ENCODE measurements at regions not wholly inside any gene's neighbourhood (a gene's known extent, or its start where the extent isn't known, plus 50 kb on each side); places are given as distances from the start of the nearest gene placed in this dataset.

- TF ChIP-seq CTCF (IDR thresholded peaks at IDR 0.05; ENCODE audit: low read depth, low read length, missing input control) (no peak), YY1 (IDR thresholded peaks at IDR 0.05) (no peak), RXRA (IDR thresholded peaks at IDR 0.05) (no peak), RAD21 (IDR thresholded peaks at IDR 0.05) (no peak), SP1 (IDR thresholded peaks at IDR 0.05) (no peak), EGR1 (IDR thresholded peaks at IDR 0.05; ENCODE audit: low read depth in 2 of 2) (no peak), FOXA1 (IDR thresholded peaks at IDR 0.05) (no peak), TAF1 (conservative IDR thresholded peaks at IDR 0.05) (no peak), HNF4A (conservative IDR thresholded peaks at IDR 0.05) (no peak), GABPA (IDR thresholded peaks at IDR 0.05 in 1 of 2, conservative IDR thresholded peaks at IDR 0.05 in 1 of 2) (no peak), JUND (IDR thresholded peaks at IDR 0.05) (no peak)
- TF ChIP-seq, protein P1, sequence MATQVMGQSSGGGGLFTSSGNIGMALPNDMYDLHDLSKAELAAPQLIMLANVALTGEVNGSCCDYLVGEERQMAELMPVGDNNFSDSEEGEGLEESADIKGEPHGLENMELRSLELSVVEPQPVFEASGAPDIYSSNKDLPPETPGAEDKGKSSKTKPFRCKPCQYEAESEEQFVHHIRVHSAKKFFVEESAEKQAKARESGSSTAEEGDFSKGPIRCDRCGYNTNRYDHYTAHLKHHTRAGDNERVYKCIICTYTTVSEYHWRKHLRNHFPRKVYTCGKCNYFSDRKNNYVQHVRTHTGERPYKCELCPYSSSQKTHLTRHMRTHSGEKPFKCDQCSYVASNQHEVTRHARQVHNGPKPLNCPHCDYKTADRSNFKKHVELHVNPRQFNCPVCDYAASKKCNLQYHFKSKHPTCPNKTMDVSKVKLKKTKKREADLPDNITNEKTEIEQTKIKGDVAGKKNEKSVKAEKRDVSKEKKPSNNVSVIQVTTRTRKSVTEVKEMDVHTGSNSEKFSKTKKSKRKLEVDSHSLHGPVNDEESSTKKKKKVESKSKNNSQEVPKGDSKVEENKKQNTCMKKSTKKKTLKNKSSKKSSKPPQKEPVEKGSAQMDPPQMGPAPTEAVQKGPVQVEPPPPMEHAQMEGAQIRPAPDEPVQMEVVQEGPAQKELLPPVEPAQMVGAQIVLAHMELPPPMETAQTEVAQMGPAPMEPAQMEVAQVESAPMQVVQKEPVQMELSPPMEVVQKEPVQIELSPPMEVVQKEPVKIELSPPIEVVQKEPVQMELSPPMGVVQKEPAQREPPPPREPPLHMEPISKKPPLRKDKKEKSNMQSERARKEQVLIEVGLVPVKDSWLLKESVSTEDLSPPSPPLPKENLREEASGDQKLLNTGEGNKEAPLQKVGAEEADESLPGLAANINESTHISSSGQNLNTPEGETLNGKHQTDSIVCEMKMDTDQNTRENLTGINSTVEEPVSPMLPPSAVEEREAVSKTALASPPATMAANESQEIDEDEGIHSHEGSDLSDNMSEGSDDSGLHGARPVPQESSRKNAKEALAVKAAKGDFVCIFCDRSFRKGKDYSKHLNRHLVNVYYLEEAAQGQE (IDR thresholded peaks at IDR 0.05): no peak
- TF ChIP-seq, protein P2, sequence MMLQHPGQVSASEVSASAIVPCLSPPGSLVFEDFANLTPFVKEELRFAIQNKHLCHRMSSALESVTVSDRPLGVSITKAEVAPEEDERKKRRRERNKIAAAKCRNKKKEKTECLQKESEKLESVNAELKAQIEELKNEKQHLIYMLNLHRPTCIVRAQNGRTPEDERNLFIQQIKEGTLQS (IDR thresholded peaks at IDR 0.05): no peak
Measured at GRCh38 chr9:115226152-115226551, 108.2 kb upstream of the TNC start.

All from liver (tissue), 3 donors.